Daoy (cell line): ENCODE measurements at regions not wholly inside any gene's neighbourhood (a gene's known extent, or its start where the extent isn't known, plus 50 kb on each side); places are given as distances from the start of the nearest gene placed in this dataset.
"Not testable (repeated sequence)": the region's sequence is repeated elsewhere in the genome, so short reads cannot be mapped to it uniquely, and the experiment has no call there.

ENCODE experiments used
- DNase-seq: peaks from one replicate; pipeline ENCODE4 v3.0.0-alpha.2; 2015; ENCODE audit warnings: low read depth

DNA sequence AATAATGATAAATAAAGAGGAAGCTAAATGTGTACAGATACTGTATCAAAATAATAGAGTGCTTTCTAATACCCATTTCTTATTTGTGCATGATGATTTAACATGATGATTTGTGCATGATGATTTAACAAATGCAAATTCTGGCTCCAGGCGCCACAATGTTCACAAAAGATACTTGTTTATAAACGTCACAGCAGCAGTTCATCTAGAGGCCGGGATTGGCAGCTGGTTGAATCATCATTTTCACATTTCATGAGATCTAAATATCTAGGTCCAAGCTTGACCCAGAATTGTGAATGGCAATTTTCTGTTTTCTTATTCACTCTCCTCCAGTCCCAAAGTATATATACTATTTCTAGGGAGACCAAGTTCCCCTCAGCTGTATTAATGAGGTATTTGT, 322.0 kb downstream of the SUCLG1 start:
- DNase-seq = no peak

DNA sequence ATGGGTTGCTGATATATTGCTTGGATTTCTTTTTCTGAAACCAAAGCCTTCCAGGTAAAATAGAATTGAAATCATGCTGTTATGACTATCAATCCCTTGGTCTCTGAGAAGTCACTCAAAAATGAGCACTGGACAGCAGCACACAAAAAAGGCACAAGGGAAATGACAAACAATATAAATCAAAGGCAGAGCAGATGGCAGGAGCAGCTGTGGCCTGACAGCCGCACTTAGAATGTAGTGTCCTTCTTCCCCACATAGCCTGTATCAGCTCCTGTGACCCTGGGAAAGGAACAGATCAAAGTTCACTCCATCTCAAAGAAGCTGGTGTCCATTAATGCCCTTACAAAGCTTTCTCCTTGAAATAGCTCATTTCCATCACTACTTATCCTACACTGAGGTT, 326.7 kb downstream of the SUCLG1 start:
- DNase-seq = no peak

DNA sequence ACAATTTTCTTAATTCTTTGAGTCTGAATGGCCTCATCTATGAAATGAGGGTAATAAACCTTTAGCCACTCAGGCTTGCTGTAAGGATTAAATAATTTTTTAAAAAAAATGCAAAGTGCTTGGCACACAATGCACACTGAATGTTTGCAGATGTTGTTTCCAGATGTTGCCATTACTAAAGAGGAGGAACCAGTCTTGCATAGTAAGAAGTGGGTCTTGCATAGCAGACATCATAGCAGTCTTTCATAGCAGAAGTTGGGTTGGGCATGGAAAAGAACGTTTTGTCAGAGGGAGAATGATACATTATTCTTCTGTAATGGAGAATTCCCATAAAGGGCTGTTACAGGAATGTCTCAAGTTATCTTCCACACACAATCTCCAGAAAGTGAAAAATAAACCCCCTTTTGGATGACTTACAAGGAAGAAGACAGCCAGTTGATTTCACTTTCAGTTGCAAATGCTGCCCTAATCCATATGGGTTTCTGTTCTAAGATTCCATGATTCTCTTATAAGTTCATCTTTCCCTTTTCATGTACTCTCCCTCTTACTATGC, 327.7 kb downstream of the SUCLG1 start:
- DNase-seq = no peak

DNA sequence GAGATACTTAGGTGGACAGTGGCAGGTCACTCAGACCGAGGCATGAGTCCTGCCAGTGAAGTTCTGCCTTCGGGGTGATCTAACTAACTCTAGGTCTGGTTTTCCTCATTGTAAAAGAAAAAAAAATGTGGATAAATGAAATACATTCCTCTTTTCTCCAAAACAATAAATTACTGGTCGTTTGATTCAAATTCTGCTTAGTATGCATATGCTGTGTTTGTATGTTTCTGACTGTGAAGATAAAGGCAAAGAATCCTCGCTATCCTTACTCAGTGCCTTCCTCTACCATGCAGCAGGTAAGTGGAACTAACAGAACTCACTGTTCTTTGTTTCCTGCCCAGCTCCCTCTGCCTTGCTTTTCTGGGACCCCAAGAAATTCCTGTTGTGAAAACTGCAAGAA, 330.1 kb downstream of the SUCLG1 start:
- DNase-seq = no peak

DNA sequence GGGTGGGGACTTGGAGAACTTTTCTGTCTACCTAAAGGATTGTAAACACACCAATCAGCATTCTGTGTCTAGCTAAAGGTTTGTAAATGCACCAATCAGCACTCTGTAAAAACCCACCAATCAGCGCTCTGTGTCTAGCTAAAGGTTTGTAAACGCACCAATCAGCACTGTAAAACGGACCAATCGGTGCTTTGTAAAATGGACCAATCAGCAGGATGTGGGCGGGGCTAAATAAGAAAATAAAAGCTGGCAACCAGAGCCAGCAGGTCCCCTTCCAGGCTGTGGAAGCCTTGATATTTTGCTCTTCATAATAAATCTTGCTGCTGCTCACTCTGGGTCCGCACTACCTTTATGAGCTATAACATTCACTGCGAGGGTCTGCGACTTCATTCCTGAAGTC, 331.3 kb downstream of the SUCLG1 start:
- DNase-seq = not testable (repeated sequence)

DNA sequence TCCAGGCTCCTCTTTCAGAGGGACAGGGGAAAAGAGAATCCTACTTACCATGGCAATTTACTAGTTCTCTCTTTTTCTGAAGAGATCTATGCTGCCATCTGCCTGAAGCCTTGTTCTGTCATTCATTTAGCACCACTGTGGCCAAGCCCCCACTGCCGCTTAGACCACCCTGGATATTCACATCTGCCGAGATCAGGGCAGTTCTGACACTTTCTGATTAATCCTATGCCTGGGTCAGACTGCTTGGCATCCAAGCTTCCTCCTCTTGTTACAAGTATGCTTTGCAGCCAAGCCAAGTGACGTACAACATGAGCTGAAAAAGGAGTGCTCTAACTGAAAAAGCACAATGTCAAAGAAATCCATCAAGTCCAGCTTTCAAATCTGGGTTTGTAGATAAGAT, 332.6 kb downstream of the SUCLG1 start:
- DNase-seq = no peak

DNA sequence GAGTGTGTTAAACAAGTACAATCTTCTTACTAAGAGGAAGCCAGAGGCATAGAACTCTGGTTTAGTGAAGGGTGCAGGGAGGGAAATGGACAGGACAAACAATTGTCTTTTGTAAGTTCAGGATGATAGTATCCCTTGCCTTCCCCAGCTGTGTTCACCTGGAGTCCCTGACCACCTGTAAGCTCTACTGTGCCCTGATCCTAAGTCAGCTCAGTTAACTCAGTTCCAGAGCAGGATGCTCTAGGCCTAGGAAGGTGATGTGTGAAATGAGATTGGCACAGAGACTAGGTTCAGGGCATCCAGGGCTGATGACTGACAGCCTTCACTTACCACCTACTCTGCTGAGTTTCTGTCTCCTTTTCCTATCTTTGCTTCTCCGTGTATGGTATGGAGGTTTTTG, 333.0 kb downstream of the SUCLG1 start:
- no peak for DNase-seq

DNA sequence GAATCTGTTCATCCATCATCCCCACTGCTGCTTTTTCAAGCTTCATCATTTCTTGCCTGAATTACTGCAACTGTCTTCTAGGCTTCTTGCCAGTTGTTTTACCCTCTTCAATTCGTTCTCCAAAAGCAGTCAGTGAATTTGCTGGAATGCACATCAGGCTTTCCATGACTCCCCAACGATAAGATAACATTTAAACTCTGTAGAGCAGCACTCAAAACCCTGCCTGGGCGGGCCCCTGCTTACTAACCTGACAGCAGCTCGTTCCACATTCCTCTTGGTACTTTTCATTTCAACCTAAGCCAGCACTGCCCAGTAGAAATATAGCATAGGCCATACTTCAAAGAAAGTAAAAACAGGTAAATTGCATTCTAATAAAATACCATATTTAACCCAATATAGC, 342.9 kb downstream of the SUCLG1 start:
- DNase-seq = no peak

DNA sequence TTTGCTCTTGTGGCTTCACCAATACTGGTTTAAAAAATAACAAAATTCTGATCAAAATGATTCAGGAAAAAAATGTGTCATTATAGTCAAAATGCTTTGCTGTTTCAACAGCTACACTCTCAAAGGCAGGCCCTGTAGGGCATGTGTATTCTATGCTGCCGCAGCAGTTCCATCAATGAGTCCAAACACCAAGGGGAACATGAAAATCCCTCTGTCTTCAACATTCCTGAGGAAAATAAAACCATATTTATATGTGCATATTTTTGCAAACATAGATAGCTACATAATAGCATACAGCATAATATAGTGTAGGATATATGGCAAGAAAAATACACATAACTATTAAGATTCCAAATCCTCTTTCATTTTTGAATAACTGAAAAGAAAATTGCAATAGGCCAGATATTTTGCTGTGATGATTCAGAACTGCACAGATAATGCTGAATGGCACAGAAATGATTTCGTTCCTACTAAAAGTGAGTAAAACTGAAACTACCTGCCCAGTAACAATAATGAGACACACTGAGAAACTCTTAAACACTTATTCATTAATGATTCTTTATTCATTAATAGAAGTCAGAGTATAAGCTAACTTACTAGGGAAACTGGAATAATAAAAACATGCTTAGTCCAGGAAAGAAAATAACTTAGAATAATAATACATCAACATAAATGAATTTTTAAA, 343.8 kb downstream of the SUCLG1 start:
- DNase-seq = no peak

DNA sequence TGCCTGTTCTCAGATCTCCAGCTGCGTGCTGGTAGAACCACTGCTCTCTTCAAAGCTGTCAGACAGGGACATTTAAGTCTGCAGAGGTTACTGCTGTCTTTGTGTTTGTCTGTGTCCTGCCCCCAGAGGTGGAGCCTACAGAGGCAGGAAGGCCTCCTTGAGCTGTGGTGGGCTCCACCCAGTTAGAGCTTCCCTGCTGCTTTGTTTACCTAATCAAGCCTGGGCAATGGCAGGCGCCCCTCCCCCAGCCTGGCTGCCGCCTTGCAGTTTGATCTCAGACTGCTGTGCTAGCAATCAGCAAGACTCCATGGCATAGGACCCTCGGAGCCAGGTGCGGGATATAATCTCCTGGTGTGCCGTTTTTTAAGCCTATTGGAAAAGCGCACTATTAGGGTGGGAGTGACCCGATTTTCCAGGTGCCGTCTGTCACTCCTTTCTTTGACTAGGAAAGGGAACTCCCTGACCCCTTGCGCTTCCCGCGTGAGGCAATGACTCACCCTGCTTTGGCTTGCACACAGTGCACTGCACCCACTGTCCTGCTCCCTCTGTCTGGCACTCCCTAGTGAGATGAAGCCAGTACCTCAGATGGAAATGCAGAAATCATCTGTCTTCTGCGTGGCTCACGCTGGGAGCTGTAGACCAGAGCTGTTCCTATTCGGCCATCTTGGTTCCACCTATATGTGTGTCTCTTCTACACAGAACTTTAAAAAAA, 355.1 kb downstream of the SUCLG1 start:
- DNase-seq = not testable (repeated sequence)

DNA sequence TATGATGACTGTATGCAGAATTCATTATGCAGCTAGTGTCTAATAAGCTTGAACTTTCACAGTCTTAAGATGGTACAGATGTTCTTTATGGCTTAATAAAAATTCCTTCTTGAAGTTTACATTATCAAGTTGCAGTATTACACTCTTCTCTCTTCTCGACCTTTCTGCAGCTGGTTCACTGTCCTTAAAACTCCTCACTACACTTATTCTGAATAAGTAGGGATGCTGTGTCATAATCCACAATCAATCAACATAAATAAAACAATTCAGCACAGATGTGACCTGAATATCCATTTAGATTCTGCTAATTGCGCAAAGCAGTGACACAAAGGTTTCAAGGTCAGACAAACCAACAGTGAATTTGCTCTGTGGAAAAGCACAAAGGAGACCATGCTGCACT, 356.8 kb downstream of the SUCLG1 start:
- no peak for DNase-seq

DNA sequence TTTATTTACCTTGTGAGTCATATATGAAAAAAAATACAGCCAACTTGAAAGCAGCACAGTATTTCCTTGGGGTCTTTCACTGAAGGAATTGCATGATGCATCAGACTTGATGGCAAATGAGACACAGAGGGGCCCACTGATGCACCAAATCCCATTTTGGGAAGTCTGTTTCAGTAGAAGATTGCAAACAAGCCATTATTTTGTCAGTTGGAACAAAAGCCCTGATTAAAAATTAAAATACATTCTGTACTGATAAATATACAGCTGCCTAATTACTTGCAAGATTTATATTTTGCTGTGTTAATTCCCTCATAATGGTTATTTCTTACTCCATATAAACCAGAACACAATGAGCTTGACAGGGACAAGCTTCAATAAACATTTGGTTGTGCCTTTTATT, 370.4 kb downstream of the SUCLG1 start:
- no peak for DNase-seq

DNA sequence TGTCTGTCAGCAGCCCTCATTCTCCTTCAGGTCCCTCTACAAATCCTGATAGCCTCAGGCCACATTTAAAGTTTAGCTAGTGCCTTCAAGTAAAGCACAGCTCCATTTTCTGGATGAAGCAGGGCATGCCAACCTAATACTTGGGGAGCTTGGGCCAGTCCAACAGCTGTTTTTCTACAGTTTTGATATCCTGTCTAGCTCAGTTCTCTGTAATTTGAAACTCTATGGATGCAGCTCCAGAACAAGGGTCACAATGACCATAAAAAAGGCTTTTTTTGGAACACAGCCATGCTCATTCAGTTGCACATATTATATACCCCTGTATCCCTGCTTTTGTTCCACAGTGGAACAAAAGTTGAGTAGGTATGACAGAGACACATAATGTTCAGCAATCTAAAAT, 373.5 kb downstream of the SUCLG1 start:
- DNase-seq = no peak

DNA sequence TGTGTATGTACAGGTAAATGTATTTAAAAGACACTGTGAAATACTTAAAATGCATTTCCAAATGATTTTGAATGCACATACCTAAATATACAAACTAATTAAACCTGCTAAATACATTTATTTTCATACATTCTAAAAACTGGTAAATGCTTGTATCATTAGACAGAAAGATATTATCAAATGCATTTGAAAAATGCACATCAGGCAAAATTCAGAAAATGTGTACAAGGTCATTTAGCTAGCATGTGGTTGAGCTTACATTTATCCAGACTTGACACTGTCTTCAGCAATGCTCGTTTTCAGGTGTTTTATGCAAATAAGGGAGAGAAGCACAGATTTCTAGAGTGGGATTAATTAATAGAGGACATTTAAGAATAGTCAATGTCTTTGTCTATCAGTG, 374.2 kb downstream of the SUCLG1 start:
- DNase-seq = no peak

DNA sequence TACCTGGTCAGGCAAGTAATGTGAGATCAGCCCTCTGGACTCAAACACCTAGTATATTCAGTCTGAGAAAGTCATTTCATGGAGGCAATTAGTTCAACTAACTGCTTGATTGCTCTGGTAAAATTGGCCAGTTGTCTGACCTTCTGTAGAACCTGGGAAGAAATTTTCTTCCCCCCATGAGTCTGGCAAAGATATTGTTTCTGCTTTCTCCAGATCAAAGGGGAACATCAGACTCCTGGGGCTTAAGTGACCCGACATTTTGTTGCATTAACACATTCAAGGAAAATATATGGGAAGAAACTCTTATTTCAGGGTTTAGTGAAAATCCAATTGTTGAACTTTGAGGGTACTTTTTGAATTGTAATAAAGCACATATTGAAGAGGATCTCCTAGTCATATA, 375.1 kb downstream of the SUCLG1 start:
- DNase-seq = no peak

DNA sequence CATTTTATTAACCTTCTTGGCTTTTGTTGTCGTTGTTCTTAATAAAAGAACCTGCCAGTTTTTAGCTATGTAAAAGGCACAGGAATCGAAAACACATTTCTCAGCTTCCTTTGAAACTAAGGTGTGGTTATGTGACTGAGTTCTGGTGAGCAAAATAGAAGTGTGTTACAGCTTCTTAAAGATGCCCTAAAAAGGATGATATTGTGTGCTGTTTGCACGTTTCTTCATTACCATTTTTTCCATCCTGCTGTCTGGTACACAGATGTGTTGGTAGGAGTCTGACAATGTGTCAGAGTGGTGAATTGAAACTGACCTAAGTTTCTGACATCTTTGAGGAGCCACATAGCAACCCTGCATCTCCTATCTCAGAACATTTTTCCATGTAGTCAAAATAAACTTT, 380.6 kb downstream of the SUCLG1 start:
- no peak for DNase-seq

DNA sequence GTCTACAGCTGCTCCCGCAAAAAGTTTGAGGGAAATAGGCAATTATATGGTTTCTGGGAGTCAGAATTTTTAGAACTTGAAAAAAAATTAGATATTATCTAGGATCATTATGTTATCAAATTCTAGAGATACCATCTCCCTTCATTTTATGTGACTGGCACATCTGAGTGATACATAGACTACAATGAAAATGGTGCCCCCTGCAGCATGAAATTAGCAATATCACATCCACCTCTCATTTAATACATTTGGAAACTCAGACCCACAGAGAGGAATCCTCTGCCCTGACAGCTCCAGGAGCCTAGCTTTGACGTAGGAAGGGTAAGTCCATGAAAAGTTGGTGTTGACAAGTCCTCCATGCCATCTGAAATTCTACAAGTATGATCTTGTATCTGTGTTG, 381.6 kb downstream of the SUCLG1 start:
- DNase-seq = no peak

DNA sequence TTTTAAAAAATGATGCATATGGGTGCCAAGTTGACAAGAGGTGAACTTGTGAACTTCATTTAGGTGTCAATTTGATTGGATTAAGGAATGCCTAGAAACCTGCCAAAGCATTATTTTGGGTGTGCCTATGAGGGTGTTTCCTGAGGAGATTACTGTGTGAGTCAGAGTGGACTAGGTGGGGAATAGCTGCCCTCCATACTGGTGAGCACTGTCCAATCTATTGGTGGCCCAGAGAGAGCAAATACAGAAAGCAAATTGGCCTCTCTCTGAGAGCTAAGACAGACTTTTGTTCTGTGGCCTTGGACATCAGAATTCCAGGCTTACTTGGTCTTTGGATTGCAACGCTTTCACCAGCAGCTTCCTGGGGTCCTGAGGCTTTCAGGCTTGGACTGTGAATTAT, 388.0 kb downstream of the SUCLG1 start:
- no peak for DNase-seq

DNA sequence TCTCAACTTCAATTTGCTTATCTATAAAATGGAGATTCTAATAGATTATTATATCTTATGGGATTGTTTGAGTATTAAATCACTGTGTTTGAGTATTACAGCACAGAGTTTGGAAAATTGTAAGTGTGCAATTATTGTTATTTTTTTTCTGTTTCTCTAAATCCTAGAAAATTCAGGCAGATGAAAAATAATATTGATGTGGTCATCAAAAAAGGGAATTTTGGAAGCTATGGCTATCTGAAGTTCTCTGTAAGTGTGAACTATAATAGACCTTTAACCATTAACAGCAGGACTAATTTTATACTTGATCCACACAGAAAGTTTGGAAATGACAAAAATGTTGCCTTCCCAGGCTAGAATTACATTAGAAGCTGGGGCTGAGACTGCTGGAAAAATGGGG, 393.2 kb downstream of the SUCLG1 start:
- no peak for DNase-seq

DNA sequence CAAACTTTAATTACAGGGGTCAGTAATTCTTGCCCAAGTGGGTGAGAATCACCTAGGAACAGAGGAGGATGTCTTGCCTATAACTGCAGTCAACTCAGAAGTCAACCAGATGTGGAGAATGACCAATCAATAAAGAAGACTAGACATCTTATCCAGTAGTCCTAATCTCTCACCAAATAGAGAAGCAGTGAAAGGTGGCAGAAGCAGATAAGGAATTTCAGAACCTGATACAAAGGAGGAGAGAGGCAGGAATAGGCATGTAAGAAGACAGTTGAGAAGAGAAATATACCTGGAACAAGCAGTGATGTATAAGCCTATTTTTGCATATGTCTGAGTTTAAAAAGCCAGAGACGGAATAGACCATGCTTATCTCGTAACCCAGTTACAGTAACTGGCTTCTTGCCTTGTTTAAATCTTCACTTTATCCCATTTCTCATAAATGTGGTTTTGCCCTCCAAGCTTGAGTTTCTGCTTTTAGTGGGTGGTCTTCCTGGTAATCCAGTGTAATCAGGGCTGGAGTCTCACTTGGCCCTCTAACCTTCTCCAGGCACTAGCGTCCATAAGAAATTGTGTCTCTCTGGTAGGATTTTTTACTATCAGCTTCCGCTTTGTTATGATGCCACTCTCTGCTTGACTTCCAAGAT, 401.0 kb downstream of the SUCLG1 start:
- DNase-seq = no peak

DNA sequence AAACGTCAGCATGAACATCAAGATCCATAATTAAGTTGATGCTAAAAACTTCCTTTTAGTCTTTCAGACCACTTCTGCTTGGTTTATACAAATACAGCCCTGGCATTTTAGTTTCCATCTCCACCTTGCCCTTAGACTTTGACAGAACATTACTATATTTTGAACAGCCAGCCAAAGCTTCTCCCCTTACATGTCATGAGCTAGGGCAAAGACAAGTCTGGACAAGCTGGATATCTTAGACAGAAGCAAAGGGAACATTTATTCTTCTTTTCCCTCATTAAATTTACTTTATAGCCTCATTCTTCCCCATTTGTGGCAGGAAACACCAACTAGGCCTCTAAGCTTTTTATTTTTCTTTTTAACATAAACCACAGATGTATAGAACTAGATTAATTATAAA, 403.3 kb downstream of the SUCLG1 start:
- DNase-seq = no peak

DNA sequence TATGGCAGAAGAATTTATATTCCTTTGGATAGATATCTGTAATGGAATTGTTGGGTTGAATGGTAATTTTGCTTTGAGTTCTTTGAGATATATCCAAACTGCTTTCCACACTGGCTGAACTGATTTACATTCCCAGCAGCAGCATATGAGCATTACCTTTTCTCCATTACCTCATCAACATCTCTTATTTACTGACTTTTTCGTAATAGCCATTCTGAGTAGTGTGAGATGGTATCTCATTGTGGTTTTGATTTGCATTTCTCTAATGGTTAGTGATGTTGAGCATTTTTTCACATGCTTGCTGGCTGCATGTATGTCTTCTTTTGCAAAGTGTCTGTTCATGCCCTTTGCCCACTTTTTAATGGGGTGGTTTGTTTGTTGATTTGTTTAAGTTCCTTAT, 404.5 kb downstream of the SUCLG1 start:
- not testable (repeated sequence) for DNase-seq

DNA sequence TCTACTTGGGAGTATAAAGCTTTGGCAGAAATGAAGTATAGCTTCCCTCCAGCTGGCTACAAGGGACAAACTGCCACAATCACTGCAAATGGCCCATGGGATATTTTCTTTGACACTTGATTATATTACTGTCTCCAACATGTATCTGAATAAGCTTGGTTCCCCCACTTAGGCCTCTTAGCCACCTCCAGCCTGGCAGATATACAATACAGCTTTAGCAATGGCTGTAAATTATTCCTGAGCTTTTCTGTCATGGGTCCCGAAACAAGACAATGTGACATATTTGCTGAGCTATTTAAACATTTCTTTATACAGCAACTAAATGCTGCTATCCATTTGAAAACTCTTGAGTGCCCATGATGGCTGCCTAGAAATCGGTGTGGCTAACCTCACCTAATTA, 406.2 kb downstream of the SUCLG1 start:
- DNase-seq = no peak
